ENCODE measurements at regions not wholly inside any gene's neighbourhood (a gene's known extent, or its start where the extent isn't known, plus 50 kb on each side); places are given as distances from the start of the nearest gene placed in this dataset.

GRCh38 chr1:218646288-218646687, 301.2 kb downstream of the TGFB2 start:
- POLR2A ChIA-PET: no interaction called here
- intact Hi-C loops (cut with micrococcal nuclease): no loop called here
- DNase-seq (ENCODE audit: low read depth, low spot score): no peak

More at GRCh38 chr1:218646288-218646687, 301.2 kb downstream of the TGFB2 start:
- no TSS peak for BruUV-seq (replicated peaks)
- H3K4me3 ChIP-seq (replicated peaks in 1 of 2; ENCODE audit: low read depth in 1 of 2, low read length in 2 of 2): no peak overlapping the region
- peak overlapping the region; percentile 22 for H2AFZ ChIP-seq (ENCODE audit: low read depth, low read length, poor library complexity, severe bottlenecking)
- H3K9ac ChIP-seq (ENCODE audit: low read length): no peak overlapping the region
- no peaks in the 10 kb centered on the region for H4K20me1 ChIP-seq (ENCODE audit: insufficient read depth)
- no peaks in the 10 kb centered on the region for H3K27me3 ChIP-seq (ENCODE audit: insufficient read depth, low read length)
- RAD21 ChIA-PET (ENCODE audit: low non-redundant PET in 1 of 2, low total read pairs in 2 of 2, uncharacterized antibody in 2 of 2, unreplicated experiment in 2 of 2): no interaction called here
- peaks cover 0 to 4% of the 10 kb centered on the region in 2 experiments; a peak in 1 of 4 replicates for H3K4me1 ChIP-seq (ENCODE audit: control insufficient read depth in 1 of 2, insufficient read depth in 2 of 2, low read length in 2 of 2)
- H3K27ac ChIP-seq (ENCODE audit: low read depth, low read length): no peak overlapping the region
- no peaks in the 10 kb centered on the region for H3K79me2 ChIP-seq (ENCODE audit: insufficient read depth, low read length)
- no peaks in the 10 kb centered on the region for H3K9me3 ChIP-seq (ENCODE audit: control insufficient read depth in 1 of 2, insufficient read depth in 1 of 2, low read depth in 1 of 2, low read length in 2 of 2)
- no peaks in the 10 kb centered on the region for H3K9me2 ChIP-seq (ENCODE audit: insufficient read depth)
- no peak overlapping the region for H3K4me2 ChIP-seq (ENCODE audit: low read length)
- TF ChIP-seq MAX (IDR thresholded peaks at IDR 0.05) (no peak), RAD21 (IDR thresholded peaks at IDR 0.05; ENCODE audit: low read depth) (no peak), EGR1 (IDR thresholded peaks at IDR 0.05; ENCODE audit: low read depth) (no peak), ELF1 (IDR thresholded peaks at IDR 0.05; ENCODE audit: borderline replicate concordance, low read depth) (no peak), ZNF274 (IDR thresholded peaks at IDR 0.05; ENCODE audit: low read depth, low read length) (no peak), YY1 (IDR thresholded peaks at IDR 0.05; ENCODE audit: extremely low read depth, insufficient replicate concordance, low read depth, low read length) (no peak), FOSL1 (IDR thresholded peaks at IDR 0.05; ENCODE audit: low read depth) (no peak), REST (IDR thresholded peaks at IDR 0.05; ENCODE audit: low read depth) (no peak), SP1 (IDR thresholded peaks at IDR 0.05; ENCODE audit: low read depth) (no peak), JUND (IDR thresholded peaks at IDR 0.05) (no peak), TCF7L2 (IDR thresholded peaks at IDR 0.05; ENCODE audit: borderline replicate concordance, extremely low read depth, insufficient read depth, insufficient read length) (no peak), POLR2AphosphoS5 (IDR thresholded peaks at IDR 0.05; ENCODE audit: low read depth, low read length) (no peak), CTCF (IDR thresholded peaks at IDR 0.05 in 2 of 3, conservative IDR thresholded peaks at IDR 0.05 in 1 of 3; ENCODE audit: borderline replicate concordance in 1 of 3, insufficient read depth in 1 of 3, low read depth in 2 of 3, low read length in 2 of 3) (no peak), EZH2phosphoT487 (IDR thresholded peaks at IDR 0.05; ENCODE audit: borderline replicate concordance) (no peak)
- CTCF ChIA-PET: no interaction called here
- H3K36me3 ChIP-seq (ENCODE audit: control insufficient read depth in 1 of 2, insufficient read depth in 2 of 2, low read length in 2 of 2): no peaks in the 10 kb centered on the region
- ATAC-seq: no peak
